ENCODE measurements at regions not wholly inside any gene's neighbourhood (a gene's known extent, or its start where the extent isn't known, plus 50 kb on each side); places are given as distances from the start of the nearest gene placed in this dataset.
"Not testable (repeated sequence)": the region's sequence is repeated elsewhere in the genome, so short reads cannot be mapped to it uniquely, and the experiment has no call there.

DNA sequence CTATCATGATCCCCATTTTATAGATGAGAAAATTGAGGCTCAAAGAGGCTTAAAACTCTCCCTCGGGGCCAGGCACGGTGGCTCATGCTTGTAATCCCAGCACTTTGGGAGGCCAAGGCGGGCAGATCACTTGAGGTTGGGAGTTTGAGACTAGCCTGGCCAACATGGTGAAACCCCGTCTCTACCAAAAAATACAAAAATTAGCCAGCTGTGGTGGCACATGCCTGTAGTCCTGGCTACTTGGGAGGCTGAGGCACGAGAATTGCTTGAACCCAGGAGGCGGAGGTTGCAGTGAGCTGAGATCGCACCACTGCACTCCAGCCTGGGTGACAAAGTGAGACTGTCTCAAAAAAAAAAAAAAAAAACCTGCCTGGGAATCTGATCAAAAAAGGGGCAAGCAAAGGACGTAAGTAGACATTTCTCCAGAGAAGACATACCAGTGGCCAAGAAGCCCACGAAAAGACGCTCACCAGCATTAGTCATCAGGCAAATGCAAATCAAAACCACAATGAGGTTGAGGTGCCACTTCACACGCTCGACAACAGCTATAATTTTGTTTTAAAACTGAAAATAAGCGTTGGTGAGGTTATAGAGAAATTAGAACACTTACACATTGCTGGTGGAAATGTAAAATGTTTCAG lies 115.1 kb upstream of the TNRC6C start:
- in situ Hi-C loops (cut with HindIII; ENCODE audit: low pct_unique_long_range_greater_than_20kb, low sequenced_read_pairs): not testable (repeated sequence)

DNA sequence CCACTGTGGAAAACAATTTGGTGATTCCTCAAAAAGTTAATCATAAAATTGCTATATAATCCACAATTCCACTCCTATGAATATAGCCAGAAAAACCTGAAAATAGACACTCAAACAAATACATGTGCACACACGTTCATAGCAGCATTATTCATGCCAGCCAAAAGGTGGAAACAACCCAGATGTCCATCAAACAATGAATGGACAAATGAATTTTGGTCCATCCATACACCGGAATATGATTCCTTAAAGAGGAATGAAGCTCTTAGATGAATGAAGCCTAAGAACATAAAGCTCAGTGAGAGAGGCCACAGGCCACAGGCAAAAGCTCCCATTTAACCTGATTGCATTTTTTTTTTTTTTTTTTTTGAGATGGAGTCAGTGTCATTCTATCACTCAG lies 114.6 kb upstream of the TNRC6C start:
- no peak for DNase-seq (ENCODE audit: low read depth, low spot score)
- in situ Hi-C loops (cut with HindIII; ENCODE audit: low pct_unique_long_range_greater_than_20kb, low sequenced_read_pairs): no loop called here

More for the DNA sequence above, 115.1 kb upstream of the TNRC6C start:
- not testable (repeated sequence) for DNase-seq (ENCODE audit: low read depth, low spot score)

DNA sequence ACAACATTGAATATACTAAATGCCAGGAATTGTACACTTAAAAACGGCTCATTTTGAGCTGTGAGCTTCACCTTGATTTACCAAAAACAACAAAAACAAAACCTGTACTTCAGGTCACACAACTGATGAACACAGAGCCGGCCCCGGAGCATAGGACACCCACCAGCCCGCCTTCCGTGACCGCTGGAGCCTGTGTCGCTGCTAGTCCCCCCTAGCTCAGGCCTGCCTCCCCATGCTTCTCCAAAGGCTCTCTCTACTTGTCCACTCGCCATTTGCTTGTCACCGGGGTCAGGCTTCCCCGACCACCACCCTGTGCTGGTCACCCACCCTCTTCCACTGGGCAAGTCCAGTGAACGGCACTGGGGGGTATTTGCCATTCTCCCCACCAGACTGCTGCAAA lies 113.8 kb upstream of the TNRC6C start:
- in situ Hi-C loops (cut with HindIII; ENCODE audit: low pct_unique_long_range_greater_than_20kb, low sequenced_read_pairs): no loop called here
- DNase-seq (ENCODE audit: low read depth, low spot score): no peak

DNA sequence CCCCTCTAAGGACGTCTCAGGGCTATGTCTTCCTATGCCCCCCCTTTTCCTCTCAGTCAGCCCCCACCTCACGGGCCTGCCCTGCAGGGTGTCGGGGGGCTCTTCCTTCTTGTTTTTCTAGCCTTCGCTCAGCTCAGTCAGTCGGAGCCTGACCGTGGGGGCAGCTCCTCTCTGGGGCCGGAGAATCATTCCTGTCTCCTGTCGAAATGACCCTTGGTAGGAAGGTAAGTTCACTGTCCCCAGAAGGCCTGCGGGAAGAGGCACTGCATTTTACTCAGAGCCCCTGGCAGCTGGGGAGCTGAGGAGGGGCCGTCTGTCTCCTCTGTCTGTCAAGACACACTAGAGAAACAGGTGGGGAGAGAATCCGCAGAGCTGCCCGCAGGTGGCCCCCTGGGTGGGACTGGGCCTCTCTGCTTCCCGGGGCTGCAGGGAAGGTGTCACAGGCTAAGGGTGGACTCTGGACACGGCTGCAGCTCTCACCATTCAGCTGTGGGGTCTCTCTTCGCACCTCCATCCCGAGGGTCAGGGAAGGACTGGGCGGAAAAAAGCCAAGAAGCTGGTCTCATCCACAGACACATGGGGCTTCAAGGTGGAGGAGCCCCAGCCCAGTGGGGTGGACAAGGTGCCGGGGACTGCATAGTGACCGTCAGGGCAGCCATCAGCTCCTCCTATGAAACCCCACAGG lies 112.8 kb upstream of the TNRC6C start:
- no peak for DNase-seq (ENCODE audit: low read depth, low spot score)
- in situ Hi-C loops (cut with HindIII; ENCODE audit: low pct_unique_long_range_greater_than_20kb, low sequenced_read_pairs): no loop called here

DNA sequence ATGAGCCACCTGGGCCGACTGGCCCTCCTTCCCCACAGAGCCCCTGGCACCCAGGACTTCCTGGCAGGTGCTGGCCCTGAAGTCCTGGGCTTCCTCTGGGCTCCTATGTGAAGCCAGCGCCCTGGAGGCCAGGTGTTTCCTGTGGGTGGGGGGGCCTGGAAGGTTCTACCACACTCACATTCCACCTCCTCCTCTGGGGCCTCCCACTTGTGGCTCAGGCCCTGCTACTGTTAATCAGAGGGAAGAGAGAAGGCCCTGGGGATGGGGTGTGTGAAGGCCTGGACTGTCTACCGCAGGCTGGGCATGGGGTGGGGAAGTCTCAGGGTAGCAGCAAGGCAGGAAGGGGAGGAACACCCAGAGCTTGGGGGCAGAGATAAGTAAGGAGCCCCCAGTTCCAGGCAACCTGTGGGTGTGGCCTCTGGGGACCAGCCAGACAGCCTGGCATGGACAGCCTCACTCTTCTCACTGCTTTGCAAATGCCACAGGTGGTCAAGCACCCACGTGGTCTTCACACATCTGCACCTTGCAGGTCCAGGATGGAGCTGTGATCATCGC lies 111.9 kb upstream of the TNRC6C start:
- in situ Hi-C loops (cut with HindIII; ENCODE audit: low pct_unique_long_range_greater_than_20kb, low sequenced_read_pairs): no loop called here
- DNase-seq (ENCODE audit: low read depth, low spot score): no peak

DNA sequence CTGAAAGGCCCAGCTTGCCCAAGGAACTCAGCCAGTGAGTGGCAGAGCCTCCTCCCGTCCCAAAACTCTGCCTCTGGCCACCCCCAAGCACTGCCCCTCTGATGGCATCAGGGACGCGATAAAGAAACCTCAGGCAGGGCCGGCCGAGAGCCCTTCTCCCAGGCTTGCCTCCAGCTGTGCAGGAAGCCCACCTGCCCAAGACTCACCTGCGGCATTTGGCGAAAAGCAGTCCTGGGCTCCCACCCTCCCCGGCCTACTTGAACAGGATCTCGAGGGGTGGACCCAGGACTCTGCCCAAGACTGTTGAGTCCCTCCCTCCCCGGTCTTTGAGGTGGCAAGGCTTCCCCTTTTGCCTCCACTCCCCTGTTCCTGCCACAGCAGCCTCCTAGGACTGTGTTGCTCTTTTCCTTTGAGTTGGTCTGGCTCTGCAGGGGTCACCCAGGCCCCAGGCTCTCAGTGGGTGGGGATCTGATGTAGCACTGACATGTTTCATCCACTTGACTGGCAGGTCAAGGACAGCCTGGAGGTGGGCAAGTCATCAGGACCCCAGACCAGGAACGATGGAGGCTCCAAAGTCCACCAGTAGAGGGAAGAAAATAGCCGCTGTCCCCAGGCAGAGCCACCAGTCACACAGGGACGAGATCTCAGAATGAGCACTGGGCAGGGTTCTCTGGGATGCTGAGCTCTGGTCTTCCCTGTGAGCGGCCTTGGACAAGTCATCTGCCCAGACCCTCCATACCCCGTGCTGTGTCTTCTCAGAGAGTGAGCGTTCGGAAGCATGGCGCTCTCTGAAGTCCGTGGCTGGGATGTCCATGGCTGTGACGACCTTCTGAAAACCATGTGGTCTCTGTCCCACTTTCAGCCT lies 111.0 kb upstream of the TNRC6C start:
- in situ Hi-C loops (cut with HindIII; ENCODE audit: low pct_unique_long_range_greater_than_20kb, low sequenced_read_pairs): no loop called here
- no peak for DNase-seq (ENCODE audit: low read depth, low spot score)

DNA sequence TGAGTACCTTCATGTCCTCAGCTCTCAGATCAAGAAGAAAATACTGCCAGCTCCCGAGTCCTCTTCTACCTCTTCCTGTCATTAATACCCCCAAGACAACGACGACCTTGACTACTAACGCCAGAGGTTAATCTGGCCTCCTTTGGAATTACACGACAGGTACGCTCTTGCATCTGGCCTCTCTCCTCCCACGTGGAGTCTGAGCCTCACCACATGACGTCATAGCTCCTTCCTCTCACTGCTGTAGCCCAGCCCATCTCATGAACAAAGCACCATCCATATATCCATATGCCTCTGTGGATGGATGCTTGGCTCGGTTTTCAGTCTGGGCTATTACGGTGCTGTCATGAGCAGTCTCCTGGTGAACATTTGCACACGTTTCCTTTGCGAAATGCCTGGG lies 110.2 kb upstream of the TNRC6C start:
- peak; percentile 37 for DNase-seq (ENCODE audit: low read depth, low spot score)
- in situ Hi-C loops (cut with HindIII; ENCODE audit: low pct_unique_long_range_greater_than_20kb, low sequenced_read_pairs): no loop called here

DNA sequence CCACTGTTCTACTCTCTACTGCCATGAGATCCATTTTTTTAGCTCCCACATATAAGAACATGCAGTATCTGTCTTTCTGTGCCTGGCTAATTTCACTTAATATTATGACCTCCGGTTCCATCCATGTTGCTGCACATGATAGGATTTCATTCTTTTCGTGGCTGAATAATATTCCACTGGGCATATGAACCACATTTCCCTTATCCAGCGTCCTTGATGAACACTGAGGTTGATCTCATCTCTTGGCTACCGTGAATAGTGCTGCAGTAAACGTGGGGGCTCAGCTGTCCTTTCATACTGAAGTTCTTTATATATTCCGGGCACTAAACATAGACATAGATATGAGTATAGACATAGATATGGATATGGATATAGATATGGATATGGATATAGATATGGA lies 109.3 kb upstream of the TNRC6C start:
- in situ Hi-C loops (cut with HindIII; ENCODE audit: low pct_unique_long_range_greater_than_20kb, low sequenced_read_pairs): no loop called here
- DNase-seq (ENCODE audit: low read depth, low spot score): no peak

DNA sequence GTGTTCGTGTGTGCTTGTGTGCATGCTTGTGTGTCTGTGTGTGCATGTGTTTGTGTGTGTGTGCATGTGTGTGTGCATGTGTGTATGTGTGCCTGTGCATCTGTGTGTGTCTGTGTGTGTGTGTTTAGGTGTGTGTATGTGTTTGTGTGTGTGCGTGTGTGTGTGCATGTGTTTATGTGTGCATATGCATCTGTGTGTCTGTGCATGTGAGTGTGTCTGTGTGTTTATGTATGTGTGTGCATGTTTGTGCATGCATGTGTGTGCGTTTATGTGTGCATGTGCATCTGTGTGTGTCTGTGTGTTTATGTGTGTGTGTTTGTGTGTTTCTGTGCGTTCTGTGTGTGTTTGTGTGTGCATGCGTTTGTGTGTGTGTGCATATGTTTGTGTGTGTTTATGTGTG lies 106.6 kb upstream of the TNRC6C start:
- no peak for DNase-seq (ENCODE audit: low read depth, low spot score)
- in situ Hi-C loops (cut with HindIII; ENCODE audit: low pct_unique_long_range_greater_than_20kb, low sequenced_read_pairs): no loop called here

DNA sequence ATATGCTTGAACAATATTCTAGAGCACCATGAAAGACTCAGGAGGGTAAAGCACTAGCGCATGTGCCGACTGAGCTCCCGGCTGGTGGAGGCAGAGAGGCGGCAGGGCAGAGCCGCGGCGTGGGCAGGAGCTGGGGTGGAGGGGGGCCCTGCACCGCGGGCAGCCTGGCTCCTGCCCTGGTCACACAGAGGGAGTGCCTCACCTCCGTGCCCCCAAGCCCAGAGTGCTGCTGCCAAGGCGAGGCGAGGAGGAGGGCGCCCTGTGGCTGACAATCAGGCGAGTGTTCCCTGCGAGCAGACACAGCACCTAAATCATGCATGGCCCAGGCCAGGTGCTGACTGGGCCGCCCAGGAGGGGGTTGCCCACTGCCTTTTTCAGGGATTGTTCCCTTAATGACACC lies 105.8 kb upstream of the TNRC6C start:
- DNase-seq (ENCODE audit: low read depth, low spot score): no peak
- in situ Hi-C loops (cut with HindIII; ENCODE audit: low pct_unique_long_range_greater_than_20kb, low sequenced_read_pairs): no loop called here

DNA sequence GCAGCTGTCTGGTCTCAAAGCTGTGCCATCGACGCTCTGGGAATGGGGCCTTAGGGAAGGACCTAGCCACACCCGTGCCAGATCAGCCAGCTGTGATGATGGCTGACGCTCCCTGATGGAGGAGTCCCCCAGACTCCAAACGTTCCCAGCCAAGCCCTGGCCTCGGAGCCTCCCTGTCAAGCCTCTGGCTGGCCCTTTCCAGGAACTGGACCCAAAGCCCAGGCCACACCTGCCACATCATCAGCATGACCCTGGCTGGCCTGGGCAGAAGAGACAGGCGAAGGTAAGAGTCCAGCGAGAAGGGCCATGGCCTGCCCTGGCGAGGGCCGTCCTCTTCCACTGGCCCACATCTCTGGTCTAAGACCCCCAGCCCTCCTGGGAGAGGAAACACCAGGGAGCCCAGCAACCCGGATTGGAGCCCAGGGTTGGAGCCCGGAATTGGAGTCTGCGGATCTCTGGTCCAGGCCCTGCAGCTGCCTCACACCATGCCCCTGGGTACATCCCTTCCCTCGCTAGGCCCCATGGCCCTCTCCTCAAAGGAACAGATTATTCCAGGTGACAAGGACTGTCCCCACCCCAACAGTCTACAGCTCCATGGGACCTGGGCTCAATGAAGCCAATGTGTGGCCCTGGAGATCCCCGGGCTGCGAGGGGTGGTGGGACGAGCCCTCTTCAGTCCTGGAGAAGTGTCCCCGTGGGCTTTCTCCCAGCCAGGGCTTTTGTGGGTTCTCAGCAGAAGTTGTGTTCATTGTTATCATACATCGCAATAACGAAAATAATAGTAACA lies 105.1 kb upstream of the TNRC6C start:
- no peak for DNase-seq (ENCODE audit: low read depth, low spot score)
- in situ Hi-C loops (cut with HindIII; ENCODE audit: low pct_unique_long_range_greater_than_20kb, low sequenced_read_pairs): no loop called here

DNA sequence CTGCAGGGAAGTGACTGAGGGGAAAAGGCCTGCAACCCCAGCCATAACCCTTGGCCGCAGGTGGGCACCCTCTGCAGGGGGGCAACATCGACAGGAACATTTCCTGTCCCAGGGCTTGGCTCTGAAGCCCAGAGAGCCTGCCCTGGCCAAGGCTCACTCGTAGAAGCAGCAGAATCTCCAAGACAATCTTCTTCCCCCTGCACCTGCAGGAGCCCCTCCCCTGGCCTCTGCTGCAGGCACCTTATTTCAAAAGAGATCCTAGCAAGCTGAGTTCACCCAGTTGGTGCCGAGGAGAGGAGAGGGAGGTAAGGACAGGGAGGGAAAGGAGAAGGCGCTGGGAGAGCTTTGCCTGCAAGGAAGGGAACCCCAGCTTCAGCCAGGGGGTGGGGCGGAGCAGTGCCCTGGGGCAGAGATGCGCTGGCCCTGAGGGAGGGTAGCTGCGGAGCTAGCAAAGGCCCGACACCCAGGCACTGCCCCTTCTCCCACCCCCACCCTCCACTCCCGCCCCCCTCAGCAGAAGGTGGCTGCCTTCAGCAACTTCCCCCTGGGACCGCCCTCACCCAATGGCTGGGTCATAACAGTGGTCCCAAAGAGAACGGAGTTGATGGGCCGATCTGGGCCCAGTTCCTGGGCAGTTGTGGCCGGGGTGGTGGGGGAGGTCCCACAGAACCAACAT lies 104.3 kb upstream of the TNRC6C start:
- in situ Hi-C loops (cut with HindIII; ENCODE audit: low pct_unique_long_range_greater_than_20kb, low sequenced_read_pairs): no loop called here
- no peak for DNase-seq (ENCODE audit: low read depth, low spot score)

DNA sequence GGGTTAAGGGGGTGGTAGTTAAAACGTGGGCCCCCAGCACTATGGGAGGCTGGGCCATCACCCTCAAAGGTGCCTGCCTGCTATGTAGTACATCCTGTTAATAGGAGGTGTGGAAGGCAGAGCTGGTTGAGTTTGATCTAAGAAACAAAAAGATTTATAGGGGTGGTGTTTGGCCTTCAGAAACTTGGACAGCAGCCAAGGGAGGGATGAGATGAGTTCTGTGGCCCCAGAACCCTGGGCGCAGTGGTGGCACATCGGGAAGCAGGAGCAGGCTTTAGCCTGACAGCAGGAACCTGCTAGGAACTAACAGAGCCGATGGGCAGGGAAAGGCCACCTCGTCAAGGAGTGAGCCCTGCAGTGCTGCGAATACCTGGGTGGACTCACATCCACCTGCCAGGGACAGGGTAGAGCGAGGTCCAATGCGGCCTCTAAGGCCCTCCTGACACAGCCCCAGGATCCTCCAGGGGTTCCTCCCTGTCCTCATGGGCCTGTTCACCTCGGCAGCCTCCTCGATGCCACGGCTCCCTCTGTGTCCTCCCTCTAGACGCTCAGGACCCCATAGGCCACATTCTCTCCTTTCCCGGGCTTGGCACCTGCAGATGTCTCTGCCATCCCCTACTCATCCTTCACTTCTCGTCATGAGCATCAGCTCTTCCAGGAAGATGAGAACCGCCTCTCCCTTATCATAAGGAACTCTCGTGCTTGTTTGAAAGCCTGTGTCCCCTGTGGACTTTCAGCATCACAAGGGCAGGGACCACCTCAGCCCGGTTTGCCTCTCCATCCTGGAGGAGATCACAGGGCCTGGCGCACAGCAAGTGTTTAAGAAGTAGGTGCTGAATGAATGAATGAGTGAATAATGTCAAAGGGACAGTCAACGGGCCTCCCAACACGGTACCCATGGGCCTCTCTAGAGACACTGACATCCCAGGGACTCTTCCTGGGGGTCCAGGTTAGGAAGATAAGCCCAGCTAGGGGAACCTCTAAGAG lies 103.5 kb upstream of the TNRC6C start:
- DNase-seq (ENCODE audit: low read depth, low spot score): no peak
- in situ Hi-C loops (cut with HindIII; ENCODE audit: low pct_unique_long_range_greater_than_20kb, low sequenced_read_pairs): no loop called here

DNA sequence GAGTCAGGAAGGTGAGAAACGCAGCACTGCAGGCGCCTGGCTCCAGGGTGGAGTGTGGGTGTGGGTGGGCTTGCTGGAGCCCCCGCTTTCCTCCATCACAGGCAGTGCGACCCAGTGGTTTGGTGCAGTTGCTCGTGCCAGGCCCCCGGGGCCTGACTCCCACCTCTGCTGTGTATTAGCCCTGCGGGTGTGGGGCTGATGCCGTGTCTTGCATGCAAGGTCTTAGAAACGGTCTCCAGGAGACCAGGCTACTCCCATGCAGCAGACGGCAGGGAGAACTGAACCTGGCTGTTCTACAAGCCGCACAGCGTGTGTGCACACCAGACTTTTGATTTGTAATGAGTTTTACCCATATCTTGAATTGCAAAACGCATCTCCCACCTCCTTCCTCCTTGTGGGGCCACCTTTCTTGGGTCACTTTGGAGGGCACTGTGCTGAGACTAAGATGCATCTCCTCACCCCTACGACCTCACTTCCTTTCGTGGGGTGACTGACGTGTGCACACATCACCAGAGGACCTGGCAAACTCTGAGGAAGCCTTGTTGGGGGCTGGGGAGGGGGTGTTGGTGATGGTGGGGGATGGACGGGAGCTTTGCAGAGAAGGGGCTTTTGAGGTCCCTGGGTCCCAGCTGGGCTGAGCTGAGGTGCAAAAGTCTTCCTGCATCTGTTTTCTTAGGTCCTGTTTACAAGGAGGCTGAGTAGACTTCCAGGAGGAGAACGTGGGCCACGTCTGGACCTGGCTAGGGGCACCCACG lies 101.8 kb upstream of the TNRC6C start:
- DNase-seq (ENCODE audit: low read depth, low spot score): no peak

DNA sequence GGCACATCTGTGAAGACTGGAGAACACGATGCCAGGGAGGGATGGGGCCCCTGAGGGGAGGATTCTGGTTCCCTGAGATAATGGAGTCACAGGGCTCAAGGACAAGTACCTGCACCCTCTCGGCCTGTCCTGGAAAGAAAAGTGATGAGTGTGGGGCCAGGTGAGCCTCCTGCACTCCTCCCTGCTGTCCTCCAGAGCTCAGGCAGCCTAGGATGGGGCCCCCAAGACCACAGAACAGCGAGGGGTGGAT lies 101.3 kb upstream of the TNRC6C start:
- no peak for DNase-seq (ENCODE audit: low read depth, low spot score)
- in situ Hi-C loops (cut with HindIII; ENCODE audit: low pct_unique_long_range_greater_than_20kb, low sequenced_read_pairs): no loop called here

More for the DNA sequence above, 101.8 kb upstream of the TNRC6C start:
- in situ Hi-C loops (cut with HindIII; ENCODE audit: low pct_unique_long_range_greater_than_20kb, low sequenced_read_pairs): no loop called here

DNA sequence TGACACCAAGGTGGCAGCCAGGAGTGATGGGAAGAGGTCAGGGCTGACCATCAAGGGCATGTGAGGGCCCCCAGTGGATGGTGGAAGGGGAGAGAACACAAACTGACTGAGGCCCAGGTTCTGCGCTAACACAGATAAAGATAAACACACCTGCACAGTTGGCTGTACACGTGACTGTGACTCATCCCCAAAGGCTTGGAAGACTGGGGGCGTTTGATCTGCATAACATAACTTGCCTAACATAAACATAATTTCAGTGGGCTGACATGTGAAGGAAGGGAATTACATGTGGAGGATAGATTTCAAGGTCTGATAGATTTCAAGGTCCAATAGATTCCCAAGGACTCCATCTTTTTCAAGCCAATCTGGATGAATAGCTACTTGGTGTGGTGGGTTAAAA lies 100.9 kb upstream of the TNRC6C start:
- in situ Hi-C loops (cut with HindIII; ENCODE audit: low pct_unique_long_range_greater_than_20kb, low sequenced_read_pairs): no loop called here
- DNase-seq (ENCODE audit: low read depth, low spot score): no peak
